ENCODE measurements at regions not wholly inside any gene's neighbourhood (a gene's known extent, or its start where the extent isn't known, plus 50 kb on each side); places are given as distances from the start of the nearest gene placed in this dataset.

DNA sequence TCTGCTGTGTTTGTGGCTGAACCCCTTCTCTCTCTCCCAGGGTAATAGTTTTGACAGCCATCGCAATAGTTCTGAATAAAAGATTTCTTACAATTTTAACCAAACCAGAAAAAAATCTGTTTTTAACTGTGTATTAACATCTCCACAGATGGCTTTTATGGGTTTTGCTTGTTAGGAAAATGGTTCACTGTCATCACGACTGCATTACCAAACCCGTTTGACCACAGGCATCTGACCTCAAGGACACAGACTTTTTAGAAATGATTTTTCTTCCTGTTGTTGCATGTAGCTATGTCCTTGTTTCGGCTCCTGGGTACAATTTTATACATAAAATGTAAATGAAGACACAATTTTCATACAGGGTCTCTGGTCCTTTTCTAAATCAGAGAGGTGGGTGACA, 316.1 kb downstream of the IRX1 start:
- Histone ChIP-seq H3K36me3 (no peaks in the 10 kb centered on the region), H3K9me3 (no peaks in the 10 kb centered on the region), H3K27ac (no peak overlapping the region), H3K4me1 (no peaks in the 10 kb centered on the region), H3K4me3 (no peak overlapping the region), H3K27me3 (no peaks in the 10 kb centered on the region)
- TF ChIP-seq POLR2A (IDR thresholded peaks at IDR 0.05) = no peak
- TF ChIP-seq, protein P1, sequence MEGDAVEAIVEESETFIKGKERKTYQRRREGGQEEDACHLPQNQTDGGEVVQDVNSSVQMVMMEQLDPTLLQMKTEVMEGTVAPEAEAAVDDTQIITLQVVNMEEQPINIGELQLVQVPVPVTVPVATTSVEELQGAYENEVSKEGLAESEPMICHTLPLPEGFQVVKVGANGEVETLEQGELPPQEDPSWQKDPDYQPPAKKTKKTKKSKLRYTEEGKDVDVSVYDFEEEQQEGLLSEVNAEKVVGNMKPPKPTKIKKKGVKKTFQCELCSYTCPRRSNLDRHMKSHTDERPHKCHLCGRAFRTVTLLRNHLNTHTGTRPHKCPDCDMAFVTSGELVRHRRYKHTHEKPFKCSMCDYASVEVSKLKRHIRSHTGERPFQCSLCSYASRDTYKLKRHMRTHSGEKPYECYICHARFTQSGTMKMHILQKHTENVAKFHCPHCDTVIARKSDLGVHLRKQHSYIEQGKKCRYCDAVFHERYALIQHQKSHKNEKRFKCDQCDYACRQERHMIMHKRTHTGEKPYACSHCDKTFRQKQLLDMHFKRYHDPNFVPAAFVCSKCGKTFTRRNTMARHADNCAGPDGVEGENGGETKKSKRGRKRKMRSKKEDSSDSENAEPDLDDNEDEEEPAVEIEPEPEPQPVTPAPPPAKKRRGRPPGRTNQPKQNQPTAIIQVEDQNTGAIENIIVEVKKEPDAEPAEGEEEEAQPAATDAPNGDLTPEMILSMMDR (IDR thresholded peaks at IDR 0.05) = no peak
- no peak for TF ChIP-seq POLR2AphosphoS5 (IDR thresholded peaks at IDR 0.05; ENCODE audit: insufficient read depth in 1 of 2, low read depth in 1 of 2)
- no peak for DNase-seq (ENCODE audit: extremely low spot score in 2 of 2)
- intact Hi-C loops (cut with DNase I) = no loop called here

DNA sequence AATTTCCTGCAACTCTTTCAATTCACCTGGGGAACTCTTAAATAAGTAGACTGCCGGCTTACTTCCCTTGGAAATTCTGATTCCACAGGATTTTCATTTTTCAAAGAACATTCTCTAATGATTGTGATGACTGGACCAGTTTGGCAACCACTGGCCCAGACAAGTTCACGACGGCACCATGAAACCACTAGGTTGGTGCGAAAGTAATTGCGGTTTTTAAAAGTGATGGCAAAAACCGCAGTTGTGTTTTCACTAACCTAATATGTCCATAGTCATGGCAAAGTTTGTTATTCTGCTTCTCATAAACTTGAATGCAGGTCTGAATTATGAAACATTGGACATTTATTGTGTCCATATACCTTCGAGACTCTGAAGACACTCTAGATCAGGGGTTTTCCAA, 317.2 kb downstream of the IRX1 start:
- no peak for DNase-seq (ENCODE audit: extremely low spot score in 2 of 2)
- Histone ChIP-seq H3K27me3 (no peaks in the 10 kb centered on the region), H3K4me3 (no peak overlapping the region), H3K36me3 (no peaks in the 10 kb centered on the region), H3K27ac (no peak overlapping the region), H3K9me3 (no peaks in the 10 kb centered on the region), H3K4me1 (no peaks in the 10 kb centered on the region)
- intact Hi-C loops (cut with DNase I) = no loop called here
- TF ChIP-seq POLR2AphosphoS5 (IDR thresholded peaks at IDR 0.05; ENCODE audit: insufficient read depth in 1 of 2, low read depth in 1 of 2) (no peak), POLR2A (IDR thresholded peaks at IDR 0.05) (no peak)
- TF ChIP-seq, protein P1 (IDR thresholded peaks at IDR 0.05) = no peak

DNA sequence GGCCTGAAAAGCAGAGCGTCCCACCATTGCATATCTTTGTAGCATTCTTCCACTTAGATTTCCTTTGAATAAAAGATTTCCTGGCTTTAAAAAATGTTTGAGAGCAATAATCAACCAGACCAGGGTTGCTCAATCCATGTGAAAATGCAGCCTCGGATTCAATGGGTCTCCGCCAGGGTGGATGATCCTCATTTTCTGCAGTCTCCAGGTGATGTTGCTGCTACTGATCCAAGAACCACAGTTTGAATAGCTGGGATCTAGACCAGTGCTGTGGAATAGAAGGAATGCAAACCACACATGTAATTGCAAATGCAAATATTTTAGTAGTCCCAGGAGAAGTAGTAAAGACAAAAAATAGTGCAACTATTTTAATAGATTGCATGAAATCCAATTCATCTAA, 317.6 kb downstream of the IRX1 start:
- Histone ChIP-seq H3K9me3 (no peaks in the 10 kb centered on the region), H3K27me3 (no peaks in the 10 kb centered on the region), H3K27ac (no peak overlapping the region), H3K4me3 (no peak overlapping the region), H3K36me3 (no peaks in the 10 kb centered on the region), H3K4me1 (no peaks in the 10 kb centered on the region)
- no peak for DNase-seq (ENCODE audit: extremely low spot score in 2 of 2)
- intact Hi-C loops (cut with DNase I) = no loop called here
- TF ChIP-seq, protein P1 (IDR thresholded peaks at IDR 0.05) = no peak

DNA sequence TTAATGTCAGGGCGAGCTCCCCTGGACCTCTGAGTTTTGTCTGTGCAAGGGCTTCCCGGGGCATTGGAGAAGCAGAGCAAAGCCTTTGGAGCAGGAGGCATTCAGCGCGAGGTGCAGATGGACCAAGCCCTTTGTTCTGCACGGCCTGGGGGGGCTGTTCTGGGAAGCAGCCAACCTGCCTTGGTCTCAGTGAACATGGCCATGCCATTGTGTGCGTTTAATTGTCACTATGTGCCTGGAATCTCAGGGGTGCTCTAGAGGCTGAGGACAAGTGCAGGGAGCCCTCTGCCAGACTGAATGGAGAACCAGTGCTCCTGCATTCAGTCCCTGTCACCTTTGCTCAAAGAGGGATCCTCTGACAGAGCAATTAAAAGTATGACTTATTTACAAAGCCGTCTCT, 329.4 kb downstream of the IRX1 start:
- DNase-seq (ENCODE audit: extremely low spot score in 2 of 2) = peak in 1 of 2 donors; percentile 70
- intact Hi-C loops (cut with DNase I) = no loop called here
- no peaks in the 10 kb centered on the region for H3K27me3 ChIP-seq
- no peak overlapping the region for H3K4me3 ChIP-seq
- no peaks in the 10 kb centered on the region for H3K36me3 ChIP-seq
- no peak overlapping the region for H3K27ac ChIP-seq
- no peaks in the 10 kb centered on the region for H3K9me3 ChIP-seq
- TF ChIP-seq, protein P1 (IDR thresholded peaks at IDR 0.05) = no peak
- no peak for TF ChIP-seq POLR2AphosphoS5 (IDR thresholded peaks at IDR 0.05; ENCODE audit: insufficient read depth in 1 of 2, low read depth in 1 of 2)
- no peak for TF ChIP-seq POLR2A (IDR thresholded peaks at IDR 0.05)
- H3K4me1 ChIP-seq = no peaks in the 10 kb centered on the region

DNA sequence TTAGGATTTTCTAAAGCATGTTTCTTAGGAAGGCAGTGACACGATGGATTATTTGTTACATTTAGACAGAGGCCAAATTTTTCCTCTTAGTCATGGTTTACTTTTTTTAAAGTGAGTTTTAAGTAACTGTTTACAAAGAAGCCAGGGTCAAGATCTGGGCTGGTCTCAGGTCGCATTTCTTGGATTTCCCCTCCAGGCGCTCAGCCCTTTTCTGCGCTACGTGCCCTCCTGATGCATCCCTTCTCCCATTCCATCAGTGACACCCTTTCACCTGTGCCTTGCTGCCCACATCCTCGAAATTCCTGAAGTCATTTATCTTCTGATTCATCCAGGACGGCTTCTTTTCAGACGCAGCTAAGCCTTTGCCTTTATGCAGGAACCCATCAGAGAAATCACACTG, 330.3 kb downstream of the IRX1 start:
- Histone ChIP-seq H3K9me3 (no peaks in the 10 kb centered on the region), H3K4me3 (no peak overlapping the region), H3K27me3 (no peaks in the 10 kb centered on the region), H3K36me3 (no peaks in the 10 kb centered on the region), H3K27ac (no peak overlapping the region), H3K4me1 (no peaks in the 10 kb centered on the region)
- DNase-seq (ENCODE audit: extremely low spot score in 2 of 2) = no peak
- intact Hi-C loops (cut with DNase I) = no loop called here
- TF ChIP-seq POLR2A (IDR thresholded peaks at IDR 0.05) (no peak), POLR2AphosphoS5 (IDR thresholded peaks at IDR 0.05; ENCODE audit: insufficient read depth in 1 of 2, low read depth in 1 of 2) (no peak)
- TF ChIP-seq, protein P1 (IDR thresholded peaks at IDR 0.05) = no peak
